ENCODE measurements at regions not wholly inside any gene's neighbourhood (a gene's known extent, or its start where the extent isn't known, plus 50 kb on each side); places are given as distances from the start of the nearest gene placed in this dataset.

- Histone ChIP-seq H3K27ac (ENCODE audit: insufficient read depth in 1 of 2, low read depth in 1 of 2, low read length in 2 of 2, poor library complexity in 1 of 2, severe bottlenecking in 2 of 2) (no peak overlapping the region), H3K9me3 (ENCODE audit: control extremely low read depth in 1 of 5, control insufficient read depth in 4 of 5, insufficient read depth in 2 of 5, low read depth in 1 of 5, low read length in 4 of 5) (no peaks in the 10 kb centered on the region), H3K4me1 (ENCODE audit: control extremely low read depth in 1 of 4, control insufficient read depth in 4 of 4, insufficient read depth in 4 of 4, low read length in 3 of 4) (no peaks in the 10 kb centered on the region), H3K4me3 (ENCODE audit: control insufficient read depth in 1 of 7, extremely low read depth in 1 of 7, insufficient read depth in 4 of 7, low read depth in 2 of 7, low read length in 6 of 7) (no peak overlapping the region), H3K36me3 (ENCODE audit: control insufficient read depth in 4 of 4, insufficient read depth in 4 of 4, low read length in 3 of 4) (no peaks in the 10 kb centered on the region), H3K27me3 (replicated peaks in 2 of 5; ENCODE audit: control insufficient read depth in 4 of 5, insufficient read depth in 5 of 5, low read length in 4 of 5) (peaks cover 0 to 5% (median 0%) of the 10 kb centered on the region in 5 experiments)
- WGBS (ENCODE audit: insufficient coverage), result 90% methylated on average over 12 of the region's 18 CpGs
- no peak for DNase-seq
- CTCF ChIA-PET, result no interaction called here
- POLR2A ChIA-PET, result no interaction called here
These were observed 642.3 kb downstream of the AJAP1 start for GRCh38 chr1:5296557-5297179.

GRCh38 chr1:5296095-5296494 lies 641.7 kb downstream of the AJAP1 start:
- ChIA-PET POLR2A (no interaction called here), CTCF (no interaction called here)
- H3K9me3 ChIP-seq (ENCODE audit: control extremely low read depth in 1 of 5, control insufficient read depth in 4 of 5, insufficient read depth in 2 of 5, low read depth in 1 of 5, low read length in 4 of 5), result no peaks in the 10 kb centered on the region
- 85% methylated on average over 12 of the region's 12 CpGs for WGBS (ENCODE audit: insufficient coverage)
- no peaks in the 10 kb centered on the region for H3K36me3 ChIP-seq (ENCODE audit: control insufficient read depth in 4 of 4, insufficient read depth in 4 of 4, low read length in 3 of 4)
- H3K27ac ChIP-seq (ENCODE audit: insufficient read depth in 1 of 2, low read depth in 1 of 2, low read length in 2 of 2, poor library complexity in 1 of 2, severe bottlenecking in 2 of 2), result no peak overlapping the region
- DNase-seq, result no peak
- no peaks in the 10 kb centered on the region for H3K4me1 ChIP-seq (ENCODE audit: control extremely low read depth in 1 of 4, control insufficient read depth in 4 of 4, insufficient read depth in 4 of 4, low read length in 3 of 4)
- H3K27me3 ChIP-seq (replicated peaks in 2 of 5; ENCODE audit: control insufficient read depth in 4 of 5, insufficient read depth in 5 of 5, low read length in 4 of 5), result peaks cover 0 to 5% (median 0%) of the 10 kb centered on the region in 5 experiments
- no peak overlapping the region for H3K4me3 ChIP-seq (ENCODE audit: control insufficient read depth in 1 of 7, extremely low read depth in 1 of 7, insufficient read depth in 4 of 7, low read depth in 2 of 7, low read length in 6 of 7)

- no peak overlapping the region for H3K27ac ChIP-seq (ENCODE audit: insufficient read depth in 1 of 2, low read depth in 1 of 2, low read length in 2 of 2, poor library complexity in 1 of 2, severe bottlenecking in 2 of 2)
- peaks cover 0 to 2% (median 0%) of the 10 kb centered on the region in 5 experiments for H3K9me3 ChIP-seq (ENCODE audit: control extremely low read depth in 1 of 5, control insufficient read depth in 4 of 5, insufficient read depth in 2 of 5, low read depth in 1 of 5, low read length in 4 of 5)
- no peaks in the 10 kb centered on the region for H3K4me1 ChIP-seq (ENCODE audit: control extremely low read depth in 1 of 4, control insufficient read depth in 4 of 4, insufficient read depth in 4 of 4, low read length in 3 of 4)
- DNase-seq, result no peak
- H3K27me3 ChIP-seq (replicated peaks in 2 of 5; ENCODE audit: control insufficient read depth in 4 of 5, insufficient read depth in 5 of 5, low read length in 4 of 5), result peaks cover 0 to 5% (median 0%) of the 10 kb centered on the region in 5 experiments
- no peaks in the 10 kb centered on the region for H3K36me3 ChIP-seq (ENCODE audit: control insufficient read depth in 4 of 4, insufficient read depth in 4 of 4, low read length in 3 of 4)
- WGBS (ENCODE audit: insufficient coverage), result 63% methylated on average over 4 of the region's 6 CpGs
- POLR2A ChIA-PET, result no interaction called here
- CTCF ChIA-PET, result no interaction called here
- no peak overlapping the region for H3K4me3 ChIP-seq (ENCODE audit: control insufficient read depth in 1 of 7, extremely low read depth in 1 of 7, insufficient read depth in 4 of 7, low read depth in 2 of 7, low read length in 6 of 7)
These were observed 637.5 kb downstream of the AJAP1 start for GRCh38 chr1:5291889-5292288.

- DNase-seq, result no peak
- peaks cover 0 to 5% (median 0%) of the 10 kb centered on the region in 5 experiments for H3K9me3 ChIP-seq (ENCODE audit: control extremely low read depth in 1 of 5, control insufficient read depth in 4 of 5, insufficient read depth in 2 of 5, low read depth in 1 of 5, low read length in 4 of 5)
- 76% methylated on average over 16 of the region's 17 CpGs for WGBS (ENCODE audit: insufficient coverage)
- no peaks in the 10 kb centered on the region for H3K27me3 ChIP-seq (replicated peaks in 2 of 5; ENCODE audit: control insufficient read depth in 4 of 5, insufficient read depth in 5 of 5, low read length in 4 of 5)
- no peak overlapping the region for H3K4me3 ChIP-seq (ENCODE audit: control insufficient read depth in 1 of 7, extremely low read depth in 1 of 7, insufficient read depth in 4 of 7, low read depth in 2 of 7, low read length in 6 of 7)
- CTCF ChIA-PET, result no interaction called here
- H3K27ac ChIP-seq (ENCODE audit: insufficient read depth in 1 of 2, low read depth in 1 of 2, low read length in 2 of 2, poor library complexity in 1 of 2, severe bottlenecking in 2 of 2), result no peak overlapping the region
- H3K36me3 ChIP-seq (ENCODE audit: control insufficient read depth in 4 of 4, insufficient read depth in 4 of 4, low read length in 3 of 4), result no peaks in the 10 kb centered on the region
- H3K4me1 ChIP-seq (ENCODE audit: control extremely low read depth in 1 of 4, control insufficient read depth in 4 of 4, insufficient read depth in 4 of 4, low read length in 3 of 4), result no peaks in the 10 kb centered on the region
- POLR2A ChIA-PET, result no interaction called here
These were observed 633.1 kb downstream of the AJAP1 start for GRCh38 chr1:5287178-5288150.

- Histone ChIP-seq H3K36me3 (ENCODE audit: control insufficient read depth in 4 of 4, insufficient read depth in 4 of 4, low read length in 3 of 4) (no peaks in the 10 kb centered on the region), H3K4me3 (ENCODE audit: control insufficient read depth in 1 of 7, extremely low read depth in 1 of 7, insufficient read depth in 4 of 7, low read depth in 2 of 7, low read length in 6 of 7) (no peak overlapping the region), H3K4me1 (ENCODE audit: control extremely low read depth in 1 of 4, control insufficient read depth in 4 of 4, insufficient read depth in 4 of 4, low read length in 3 of 4) (no peaks in the 10 kb centered on the region), H3K27ac (ENCODE audit: insufficient read depth in 1 of 2, low read depth in 1 of 2, low read length in 2 of 2, poor library complexity in 1 of 2, severe bottlenecking in 2 of 2) (no peak overlapping the region), H3K27me3 (replicated peaks in 2 of 5; ENCODE audit: control insufficient read depth in 4 of 5, insufficient read depth in 5 of 5, low read length in 4 of 5) (no peaks in the 10 kb centered on the region), H3K9me3 (ENCODE audit: control extremely low read depth in 1 of 5, control insufficient read depth in 4 of 5, insufficient read depth in 2 of 5, low read depth in 1 of 5, low read length in 4 of 5) (peaks cover 0 to 5% (median 0%) of the 10 kb centered on the region in 5 experiments)
- CTCF ChIA-PET, result interaction anchor here (0.7 kb wide), 1 partner anchor 22 kb away, joined by 4 read pairs; no protein-coding TSS in a partner anchor
- POLR2A ChIA-PET, result no interaction called here
- DNase-seq, result peak in 1 of 3 donors; percentile 5
- 47% methylated on average over 2 of the region's 2 CpGs for WGBS (ENCODE audit: insufficient coverage)
These were observed 631.8 kb downstream of the AJAP1 start for GRCh38 chr1:5286244-5286643.

GRCh38 chr1:5274527-5274926 lies 620.1 kb downstream of the AJAP1 start:
- WGBS (ENCODE audit: insufficient coverage), result 77% methylated on average over 5 of the region's 5 CpGs
- Histone ChIP-seq H3K9me3 (ENCODE audit: control extremely low read depth in 1 of 5, control insufficient read depth in 4 of 5, insufficient read depth in 2 of 5, low read depth in 1 of 5, low read length in 4 of 5) (no peaks in the 10 kb centered on the region), H3K36me3 (ENCODE audit: control insufficient read depth in 4 of 4, insufficient read depth in 4 of 4, low read length in 3 of 4) (no peaks in the 10 kb centered on the region), H3K27me3 (replicated peaks in 2 of 5; ENCODE audit: control insufficient read depth in 4 of 5, insufficient read depth in 5 of 5, low read length in 4 of 5) (peaks cover 0 to 2% (median 0%) of the 10 kb centered on the region in 5 experiments), H3K4me1 (ENCODE audit: control extremely low read depth in 1 of 4, control insufficient read depth in 4 of 4, insufficient read depth in 4 of 4, low read length in 3 of 4) (no peaks in the 10 kb centered on the region), H3K4me3 (ENCODE audit: control insufficient read depth in 1 of 7, extremely low read depth in 1 of 7, insufficient read depth in 4 of 7, low read depth in 2 of 7, low read length in 6 of 7) (no peak overlapping the region), H3K27ac (ENCODE audit: insufficient read depth in 1 of 2, low read depth in 1 of 2, low read length in 2 of 2, poor library complexity in 1 of 2, severe bottlenecking in 2 of 2) (no peak overlapping the region)
- CTCF ChIA-PET, result no interaction called here
- POLR2A ChIA-PET, result interaction anchor here (0.6 kb wide), 1 partner anchor 25 kb away, joined by 3 read pairs; no protein-coding TSS in a partner anchor
- DNase-seq, result no peak
